ENCODE measurements at regions not wholly inside any gene's neighbourhood (a gene's known extent, or its start where the extent isn't known, plus 50 kb on each side); places are given as distances from the start of the nearest gene placed in this dataset.

DNA sequence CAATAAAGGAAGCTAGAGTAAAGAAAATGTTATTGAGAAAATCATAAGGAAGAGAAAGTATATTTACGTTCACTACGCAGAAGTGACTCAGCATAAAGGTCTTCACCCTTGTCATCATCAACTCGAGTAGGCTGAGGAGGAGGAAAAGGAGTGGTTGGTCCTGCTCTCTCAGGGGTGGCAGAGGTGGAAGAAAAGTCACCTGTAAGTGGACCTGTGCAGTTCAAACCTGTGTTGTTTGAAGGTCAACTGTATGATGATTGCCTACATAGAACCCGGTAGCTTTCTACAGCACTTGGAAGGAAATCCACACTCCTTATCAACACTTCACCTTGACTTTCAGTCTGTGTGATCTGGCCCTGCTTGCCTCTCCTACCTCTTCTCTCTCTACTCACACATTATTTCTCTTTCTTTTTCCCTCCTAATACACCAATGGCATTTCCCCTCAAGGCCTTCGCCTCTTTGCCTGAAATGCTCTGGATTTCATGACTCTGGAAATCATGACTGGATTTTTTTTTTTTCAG, 109.3 kb upstream of the CPEB4 start:
- no peak for DNase-seq (ENCODE audit: extremely low read depth, low read depth)
- TF ChIP-seq, protein P1, sequence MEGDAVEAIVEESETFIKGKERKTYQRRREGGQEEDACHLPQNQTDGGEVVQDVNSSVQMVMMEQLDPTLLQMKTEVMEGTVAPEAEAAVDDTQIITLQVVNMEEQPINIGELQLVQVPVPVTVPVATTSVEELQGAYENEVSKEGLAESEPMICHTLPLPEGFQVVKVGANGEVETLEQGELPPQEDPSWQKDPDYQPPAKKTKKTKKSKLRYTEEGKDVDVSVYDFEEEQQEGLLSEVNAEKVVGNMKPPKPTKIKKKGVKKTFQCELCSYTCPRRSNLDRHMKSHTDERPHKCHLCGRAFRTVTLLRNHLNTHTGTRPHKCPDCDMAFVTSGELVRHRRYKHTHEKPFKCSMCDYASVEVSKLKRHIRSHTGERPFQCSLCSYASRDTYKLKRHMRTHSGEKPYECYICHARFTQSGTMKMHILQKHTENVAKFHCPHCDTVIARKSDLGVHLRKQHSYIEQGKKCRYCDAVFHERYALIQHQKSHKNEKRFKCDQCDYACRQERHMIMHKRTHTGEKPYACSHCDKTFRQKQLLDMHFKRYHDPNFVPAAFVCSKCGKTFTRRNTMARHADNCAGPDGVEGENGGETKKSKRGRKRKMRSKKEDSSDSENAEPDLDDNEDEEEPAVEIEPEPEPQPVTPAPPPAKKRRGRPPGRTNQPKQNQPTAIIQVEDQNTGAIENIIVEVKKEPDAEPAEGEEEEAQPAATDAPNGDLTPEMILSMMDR (IDR thresholded peaks at IDR 0.05; ENCODE audit: low read depth, low read length, missing control alignments), result no peak
- no peak overlapping the region for H3K4me3 ChIP-seq (replicated peaks; ENCODE audit: low read depth, low read length)

DNA sequence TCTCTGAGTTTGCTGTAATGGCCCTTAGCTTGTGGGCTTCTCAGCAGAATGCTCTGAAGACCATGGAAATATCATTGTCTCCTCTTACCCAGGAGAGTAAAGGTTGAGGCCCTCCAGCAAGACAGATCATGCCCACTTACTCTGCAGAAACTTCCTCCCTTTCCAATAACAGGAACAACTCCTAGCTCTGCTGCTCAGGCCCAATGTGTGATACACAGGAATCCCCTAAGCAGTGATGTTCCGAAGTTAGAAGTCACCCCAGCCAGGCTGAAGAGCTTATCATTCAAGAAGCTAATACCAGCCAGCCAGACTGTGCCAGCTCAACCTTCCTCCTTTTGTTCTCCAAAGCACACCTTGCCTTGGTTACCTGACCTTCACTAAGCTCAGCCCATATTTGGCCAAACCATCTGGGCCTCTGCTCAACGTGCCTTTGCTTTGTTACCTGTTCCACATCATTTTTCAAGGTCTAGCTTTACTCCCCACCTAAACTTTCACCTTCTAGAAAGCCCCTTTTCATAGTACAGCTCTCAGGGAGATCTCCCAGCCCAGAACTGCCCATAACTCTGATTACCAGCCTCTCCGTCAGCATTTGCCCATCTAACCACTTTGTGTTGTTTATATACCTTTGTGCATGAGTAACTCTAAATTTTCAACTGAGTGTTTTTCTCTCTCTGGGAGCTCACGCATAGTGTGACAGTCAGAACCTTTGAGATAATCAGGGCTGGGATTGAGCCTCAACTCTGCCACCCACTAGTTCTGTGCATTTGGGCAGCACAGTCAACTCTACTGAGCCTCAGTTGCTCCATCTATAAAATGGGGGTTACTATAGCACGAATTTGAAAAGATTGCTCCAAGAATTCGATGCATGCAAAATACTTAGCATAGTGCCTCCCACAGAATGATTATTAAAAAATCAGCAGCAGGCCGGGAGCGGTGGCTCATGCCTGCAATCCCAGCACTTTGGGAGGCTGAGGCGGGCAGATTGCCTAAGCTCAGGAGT, 107.6 kb upstream of the CPEB4 start:
- TF ChIP-seq, protein P1 (IDR thresholded peaks at IDR 0.05; ENCODE audit: low read depth, low read length, missing control alignments), result no peak
- DNase-seq (ENCODE audit: extremely low read depth, low read depth), result no peak
- no peak overlapping the region for H3K4me3 ChIP-seq (replicated peaks; ENCODE audit: low read depth, low read length)

DNA sequence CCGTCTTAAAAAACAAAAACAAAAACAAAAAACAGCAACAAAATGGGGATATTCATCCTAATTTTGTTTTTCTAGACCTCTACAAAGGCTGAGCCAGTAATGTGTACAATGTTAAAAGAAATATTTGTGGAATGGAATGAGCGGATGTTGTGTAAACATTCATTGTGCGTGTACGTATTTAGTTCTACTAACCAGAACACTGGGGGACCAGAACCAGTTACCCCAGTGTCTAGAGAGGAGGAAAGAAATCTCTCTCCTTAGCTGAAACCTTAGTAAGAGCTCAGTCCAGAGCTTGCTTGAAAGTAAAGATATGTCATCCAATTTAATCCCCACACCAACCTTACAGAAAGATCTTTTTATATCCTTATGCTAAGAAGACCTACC, 106.7 kb upstream of the CPEB4 start:
- no peak for DNase-seq (ENCODE audit: extremely low read depth, low read depth)
- TF ChIP-seq, protein P1 (IDR thresholded peaks at IDR 0.05; ENCODE audit: low read depth, low read length, missing control alignments), result no peak
- no peak overlapping the region for H3K4me3 ChIP-seq (replicated peaks; ENCODE audit: low read depth, low read length)

DNA sequence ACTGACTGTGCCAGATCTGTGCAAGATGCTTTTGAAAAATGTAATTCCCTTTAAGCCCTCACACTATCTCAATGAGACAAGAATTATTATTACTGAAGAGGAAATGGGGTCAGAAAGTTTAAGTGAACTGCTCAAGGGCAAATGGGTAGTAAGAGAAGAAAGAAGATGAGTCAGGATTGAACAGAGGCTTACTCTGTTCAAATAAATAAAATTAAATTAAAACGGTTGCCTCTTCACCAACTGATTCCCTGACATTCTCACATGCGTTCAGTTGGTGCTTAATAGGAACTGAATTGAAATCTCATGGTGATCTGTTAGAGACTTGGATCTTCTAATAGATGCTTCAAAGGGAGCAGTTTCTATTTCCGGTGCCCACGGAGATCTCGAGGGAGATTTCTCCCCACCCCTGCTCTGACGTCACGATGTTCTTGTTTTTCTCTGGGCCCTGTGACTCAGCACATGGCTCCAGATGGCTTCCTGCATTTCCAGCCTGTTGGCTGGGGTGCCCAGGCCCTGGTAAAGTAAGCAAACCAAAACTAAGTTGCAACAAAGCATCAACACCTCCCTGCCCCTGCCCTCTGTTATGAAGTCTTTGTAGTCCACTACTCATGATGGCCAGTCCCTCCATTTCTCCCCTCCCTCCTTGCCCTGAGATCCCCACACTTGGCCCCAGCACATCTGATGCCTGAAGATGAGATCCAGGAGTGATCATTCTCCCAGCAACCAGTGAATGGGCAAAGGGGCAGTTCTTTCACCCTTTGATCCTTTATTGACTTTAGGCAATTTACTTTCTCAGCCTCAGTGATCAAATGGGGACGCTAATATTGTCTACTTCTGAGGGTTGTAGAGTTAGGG, 106.1 kb upstream of the CPEB4 start:
- peak; percentile 77 for DNase-seq (ENCODE audit: extremely low read depth, low read depth)
- H3K4me3 ChIP-seq (replicated peaks; ENCODE audit: low read depth, low read length), result no peak overlapping the region
- TF ChIP-seq, protein P1 (IDR thresholded peaks at IDR 0.05; ENCODE audit: low read depth, low read length, missing control alignments), result no peak

DNA sequence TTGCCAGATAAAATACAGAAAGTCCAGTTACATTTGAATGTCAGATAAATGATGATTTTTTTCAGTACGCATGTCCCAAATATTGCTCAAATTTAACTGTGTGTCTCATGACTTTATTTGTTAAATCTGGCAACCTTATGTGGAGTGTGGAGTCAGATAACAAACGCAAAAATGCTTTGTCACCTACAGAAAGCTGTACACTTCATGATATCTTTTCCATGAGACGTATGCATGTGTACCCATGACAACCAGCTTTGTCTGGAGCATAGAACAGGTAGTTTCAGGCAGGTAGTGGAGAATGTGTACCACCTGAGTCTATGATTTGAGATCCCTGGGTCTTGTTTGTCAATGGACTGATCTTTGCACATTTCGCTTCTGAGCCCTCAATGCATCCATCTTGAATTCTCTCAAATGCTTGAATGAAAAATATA, 105.5 kb upstream of the CPEB4 start:
- TF ChIP-seq, protein P1 (IDR thresholded peaks at IDR 0.05; ENCODE audit: low read depth, low read length, missing control alignments), result no peak
- H3K4me3 ChIP-seq (replicated peaks; ENCODE audit: low read depth, low read length), result no peak overlapping the region
- peak; percentile 25 for DNase-seq (ENCODE audit: extremely low read depth, low read depth)

DNA sequence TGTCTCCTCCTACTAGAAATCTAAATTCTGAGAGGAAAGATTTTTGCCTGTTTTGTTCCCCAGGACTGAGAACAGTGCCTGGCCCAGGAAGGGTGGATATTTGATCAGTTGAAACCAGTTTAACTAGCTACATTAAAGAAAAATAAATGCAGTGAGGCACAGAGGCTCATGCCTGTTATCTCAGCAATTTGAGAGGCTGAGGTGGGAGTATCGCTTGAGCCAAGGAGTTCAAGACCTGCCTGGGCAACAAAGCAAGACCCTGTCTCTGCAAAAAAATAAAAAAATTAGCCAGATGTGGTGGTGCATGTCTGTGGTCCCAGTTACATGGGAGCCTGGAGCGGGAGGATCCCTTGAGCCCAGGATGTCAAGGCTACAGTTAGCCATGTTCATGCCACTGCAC, 104.8 kb upstream of the CPEB4 start:
- DNase-seq (ENCODE audit: extremely low read depth, low read depth), result no peak
- TF ChIP-seq, protein P1 (IDR thresholded peaks at IDR 0.05; ENCODE audit: low read depth, low read length, missing control alignments), result no peak
- H3K4me3 ChIP-seq (replicated peaks; ENCODE audit: low read depth, low read length), result no peak overlapping the region

All from HFF-Myc (cell line).